ENCODE measurements at regions not wholly inside any gene's neighbourhood (a gene's known extent, or its start where the extent isn't known, plus 50 kb on each side); places are given as distances from the start of the nearest gene placed in this dataset.

DNA sequence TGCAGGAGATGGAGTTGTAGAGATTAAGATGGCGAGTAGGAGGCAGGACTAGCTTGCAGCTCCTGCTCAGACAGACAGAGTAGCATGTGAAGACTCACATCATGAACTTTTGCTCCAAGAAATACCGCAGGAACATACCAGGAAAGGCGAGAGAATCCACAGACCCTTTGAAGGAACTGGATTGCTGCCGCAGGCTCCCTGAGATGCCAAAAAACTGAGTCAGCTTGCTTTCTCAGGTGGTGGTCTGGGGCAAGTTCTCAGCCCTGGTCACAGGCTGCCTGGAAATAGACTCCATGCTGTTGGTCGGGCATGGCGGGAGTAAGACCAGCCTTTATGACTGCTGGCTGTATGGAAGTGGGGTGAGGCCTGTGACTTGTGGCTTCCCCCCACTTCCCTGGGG is 163.6 kb upstream of the NAV3 start:
- TF ChIP-seq, protein P1, sequence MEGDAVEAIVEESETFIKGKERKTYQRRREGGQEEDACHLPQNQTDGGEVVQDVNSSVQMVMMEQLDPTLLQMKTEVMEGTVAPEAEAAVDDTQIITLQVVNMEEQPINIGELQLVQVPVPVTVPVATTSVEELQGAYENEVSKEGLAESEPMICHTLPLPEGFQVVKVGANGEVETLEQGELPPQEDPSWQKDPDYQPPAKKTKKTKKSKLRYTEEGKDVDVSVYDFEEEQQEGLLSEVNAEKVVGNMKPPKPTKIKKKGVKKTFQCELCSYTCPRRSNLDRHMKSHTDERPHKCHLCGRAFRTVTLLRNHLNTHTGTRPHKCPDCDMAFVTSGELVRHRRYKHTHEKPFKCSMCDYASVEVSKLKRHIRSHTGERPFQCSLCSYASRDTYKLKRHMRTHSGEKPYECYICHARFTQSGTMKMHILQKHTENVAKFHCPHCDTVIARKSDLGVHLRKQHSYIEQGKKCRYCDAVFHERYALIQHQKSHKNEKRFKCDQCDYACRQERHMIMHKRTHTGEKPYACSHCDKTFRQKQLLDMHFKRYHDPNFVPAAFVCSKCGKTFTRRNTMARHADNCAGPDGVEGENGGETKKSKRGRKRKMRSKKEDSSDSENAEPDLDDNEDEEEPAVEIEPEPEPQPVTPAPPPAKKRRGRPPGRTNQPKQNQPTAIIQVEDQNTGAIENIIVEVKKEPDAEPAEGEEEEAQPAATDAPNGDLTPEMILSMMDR (IDR thresholded peaks at IDR 0.05; ENCODE audit: extremely low read depth, insufficient read depth, missing control alignments), result no peak
- DNase-seq (ENCODE audit: low spot score), result no peak
- in situ Hi-C loops (cut with MboI; ENCODE audit: low pct_unique_long_range_greater_than_20kb, low sequenced_read_pairs, unreplicated experiment), result no loop called here

DNA sequence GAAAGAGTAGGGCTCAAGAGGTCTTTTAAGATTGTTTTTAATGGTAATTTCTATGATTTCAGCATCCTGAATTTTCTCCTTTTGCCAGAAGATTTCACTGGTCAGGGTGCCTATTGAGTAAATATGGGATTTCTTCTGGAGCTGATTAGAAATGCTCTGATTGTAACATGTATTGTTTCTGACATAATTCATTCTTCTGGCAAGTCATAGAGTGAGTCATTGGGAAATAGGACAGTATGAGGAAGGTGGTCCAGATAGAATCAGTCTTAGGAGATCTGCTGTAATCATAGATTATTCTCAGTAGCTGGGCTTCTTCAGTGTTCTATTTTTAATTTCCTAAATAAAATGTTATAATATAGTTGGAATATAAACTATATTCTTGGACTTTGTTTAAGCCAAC is 182.0 kb upstream of the NAV3 start:
- in situ Hi-C loops (cut with MboI; ENCODE audit: low pct_unique_long_range_greater_than_20kb, low sequenced_read_pairs, unreplicated experiment), result no loop called here
- TF ChIP-seq, protein P1 (IDR thresholded peaks at IDR 0.05; ENCODE audit: extremely low read depth, insufficient read depth, missing control alignments), result no peak

DNA sequence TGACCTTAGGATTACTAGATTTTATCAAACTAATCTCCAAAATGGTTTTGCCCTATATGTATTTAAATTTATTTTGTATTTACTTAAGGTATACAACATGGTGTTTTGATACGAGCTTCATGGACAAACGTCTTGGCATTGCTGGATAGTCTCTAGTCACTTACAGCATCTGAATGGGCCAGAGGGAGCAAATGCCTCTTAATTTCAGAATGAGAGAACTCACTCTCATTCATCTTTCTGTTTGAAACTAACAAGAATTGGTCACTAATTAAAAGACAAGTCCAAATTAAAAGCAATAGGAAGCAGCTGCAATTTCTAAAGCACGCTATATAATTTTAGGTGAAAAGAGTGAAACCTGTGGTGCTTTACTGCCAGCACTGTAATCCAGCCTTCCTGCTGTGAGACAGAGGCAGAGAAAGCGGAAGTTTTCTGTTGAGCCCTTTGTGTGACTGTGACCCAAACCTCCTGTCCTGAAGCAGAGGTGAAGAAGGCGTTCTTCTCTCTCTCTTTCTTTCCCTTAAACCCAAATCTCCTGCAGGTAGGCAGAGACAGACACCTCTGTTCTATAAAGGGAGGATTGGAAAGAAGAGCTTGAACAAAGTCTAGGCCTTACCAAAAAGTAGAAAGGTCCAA is 184.6 kb upstream of the NAV3 start:
- TF ChIP-seq, protein P1 (IDR thresholded peaks at IDR 0.05; ENCODE audit: extremely low read depth, insufficient read depth, missing control alignments), result no peak
- DNase-seq (ENCODE audit: low spot score), result no peak

More for the DNA sequence above, 182.0 kb upstream of the NAV3 start:
- DNase-seq (ENCODE audit: low spot score), result no peak

DNA sequence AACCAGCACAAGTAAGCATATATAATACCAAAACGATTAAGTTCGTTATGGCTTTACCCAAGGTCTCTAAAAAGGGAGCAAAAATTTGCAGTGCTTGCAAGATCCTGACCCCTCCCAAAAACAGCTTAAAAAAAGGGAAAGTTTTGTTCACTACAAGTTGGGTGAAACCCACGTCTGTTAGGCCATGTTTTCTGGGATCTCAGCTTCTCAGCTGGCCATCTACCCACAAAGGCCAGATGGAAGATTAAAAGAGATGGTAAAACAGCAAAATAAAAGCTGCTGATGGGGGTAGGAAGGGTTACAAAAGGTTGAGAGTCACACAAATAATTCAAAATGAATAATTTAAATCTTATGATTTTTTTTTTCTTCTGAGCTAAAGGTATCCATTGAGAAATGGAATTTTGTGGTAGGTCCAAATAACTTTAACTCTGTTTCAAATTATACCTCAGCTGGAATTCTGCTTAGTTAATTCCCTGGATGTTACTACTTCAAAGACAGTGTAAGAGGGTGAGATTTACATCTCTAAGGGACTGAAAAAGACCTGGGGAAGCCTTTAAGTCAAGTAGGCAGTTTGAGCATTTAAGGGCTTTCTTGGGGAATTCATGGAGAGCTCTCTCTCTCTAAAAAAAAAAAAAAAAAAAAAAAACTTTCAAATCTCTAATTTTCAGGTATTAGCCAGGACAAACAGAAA is 185.6 kb upstream of the NAV3 start:
- TF ChIP-seq, protein P1 (IDR thresholded peaks at IDR 0.05; ENCODE audit: extremely low read depth, insufficient read depth, missing control alignments), result no peak
- in situ Hi-C loops (cut with MboI; ENCODE audit: low pct_unique_long_range_greater_than_20kb, low sequenced_read_pairs, unreplicated experiment), result no loop called here
- DNase-seq (ENCODE audit: low spot score), result no peak

More for the DNA sequence above, 184.6 kb upstream of the NAV3 start:
- in situ Hi-C loops (cut with MboI; ENCODE audit: low pct_unique_long_range_greater_than_20kb, low sequenced_read_pairs, unreplicated experiment), result no loop called here

DNA sequence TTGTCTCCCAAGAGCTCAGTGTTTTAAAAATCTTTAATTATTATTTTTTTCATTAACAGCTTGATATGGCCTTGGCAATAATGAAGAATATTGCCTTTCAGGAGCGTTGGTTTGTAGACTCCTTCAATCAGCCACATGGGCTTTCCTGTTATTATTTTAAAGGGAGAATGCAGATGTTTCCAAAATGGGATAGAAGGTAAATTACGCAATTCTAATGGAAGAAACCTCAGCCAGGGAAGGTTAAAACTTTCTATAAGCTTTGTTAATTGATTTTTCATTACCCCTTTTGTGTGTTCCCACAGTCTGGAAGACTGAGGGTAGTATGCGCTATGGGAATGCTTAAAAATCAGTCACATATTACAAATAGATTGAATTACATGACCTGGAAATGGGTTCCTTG is 188.4 kb upstream of the NAV3 start:
- TF ChIP-seq, protein P1 (IDR thresholded peaks at IDR 0.05; ENCODE audit: extremely low read depth, insufficient read depth, missing control alignments), result no peak
- in situ Hi-C loops (cut with MboI; ENCODE audit: low pct_unique_long_range_greater_than_20kb, low sequenced_read_pairs, unreplicated experiment), result no loop called here
- no peak for DNase-seq (ENCODE audit: low spot score)

DNA sequence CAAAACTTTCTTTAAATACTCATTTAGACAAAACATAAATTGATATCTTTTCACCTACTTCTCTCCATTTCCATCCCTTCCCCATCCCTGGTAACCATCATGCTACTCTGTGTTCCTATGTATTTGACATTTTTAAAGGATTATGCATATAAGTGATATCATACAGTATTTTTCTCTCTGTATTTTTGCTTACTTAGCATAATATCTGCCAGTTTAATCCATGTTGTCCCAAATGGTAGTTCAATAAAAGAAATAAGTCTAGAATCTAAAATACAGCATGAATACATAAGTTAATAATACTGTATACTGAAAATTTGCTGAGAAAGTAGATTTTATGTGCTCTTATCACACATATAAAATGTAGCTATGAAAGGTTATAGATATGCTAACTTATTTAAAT is 190.3 kb upstream of the NAV3 start:
- in situ Hi-C loops (cut with MboI; ENCODE audit: low pct_unique_long_range_greater_than_20kb, low sequenced_read_pairs, unreplicated experiment), result no loop called here
- TF ChIP-seq, protein P1 (IDR thresholded peaks at IDR 0.05; ENCODE audit: extremely low read depth, insufficient read depth, missing control alignments), result no peak
- DNase-seq (ENCODE audit: low spot score), result no peak
